Hematopoietic multipotent progenitor cell treated with erythropoietin and hydrocortisone succinate and interleukin-3 and kit ligand, for 4 days (in vitro differentiated cells): ENCODE measurements at regions not wholly inside any gene's neighbourhood (a gene's known extent, or its start where the extent isn't known, plus 50 kb on each side); places are given as distances from the start of the nearest gene placed in this dataset.
"Not testable (repeated sequence)": the region's sequence is repeated elsewhere in the genome, so short reads cannot be mapped to it uniquely, and the experiment has no call there.

ENCODE experiments used
- DNase-seq: peaks from one replicate; pipeline ENCODE4 v3.0.0-alpha.2; 2015

DNA sequence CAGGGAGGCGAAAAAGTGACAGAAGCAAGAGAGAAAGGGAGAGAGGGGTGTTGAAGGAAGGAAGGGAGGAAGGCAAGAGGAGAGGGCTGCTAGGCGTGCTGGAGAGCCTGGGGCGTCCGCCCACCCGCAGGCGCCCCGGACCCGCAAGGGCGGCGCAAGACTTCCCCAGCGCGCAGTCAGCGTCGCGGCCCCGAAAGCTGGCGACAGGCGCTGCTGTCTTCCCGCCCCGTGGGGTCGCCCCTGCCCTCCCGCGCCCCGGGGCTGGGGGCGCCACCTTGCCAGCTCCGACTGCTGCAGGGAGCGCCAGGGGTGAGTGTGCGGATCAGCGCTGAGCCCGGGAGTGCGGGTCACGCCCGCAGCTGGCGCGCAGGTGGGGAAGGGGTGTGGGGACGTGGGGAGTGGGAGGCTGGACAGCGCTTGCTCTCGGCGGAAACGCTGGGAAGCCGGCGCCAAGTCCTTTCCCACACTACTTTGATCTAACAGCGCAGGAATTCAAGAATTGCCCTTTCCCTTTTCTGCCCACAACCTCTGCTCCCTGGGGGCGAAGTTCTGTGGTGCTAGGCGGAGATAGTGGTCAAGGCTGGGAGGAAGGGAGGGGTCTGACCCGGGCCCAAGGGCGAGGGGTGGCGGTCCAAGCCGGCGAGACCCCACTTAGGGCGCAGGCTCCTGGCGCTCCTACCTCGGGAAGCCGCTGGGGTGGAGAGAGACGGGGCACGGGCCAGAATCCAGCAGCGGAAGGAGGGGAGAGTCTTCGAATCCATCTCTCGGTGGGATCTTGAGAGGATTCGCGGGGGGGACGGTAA lies 266.1 kb downstream of the CGGBP1 start, which contains the start of gene HTR1F:
Gene HTR1F, plus strand, starts transcription at position 173 of the 803 bp plus-strand sequence.
- peak; percentile 89 for DNase-seq

DNA sequence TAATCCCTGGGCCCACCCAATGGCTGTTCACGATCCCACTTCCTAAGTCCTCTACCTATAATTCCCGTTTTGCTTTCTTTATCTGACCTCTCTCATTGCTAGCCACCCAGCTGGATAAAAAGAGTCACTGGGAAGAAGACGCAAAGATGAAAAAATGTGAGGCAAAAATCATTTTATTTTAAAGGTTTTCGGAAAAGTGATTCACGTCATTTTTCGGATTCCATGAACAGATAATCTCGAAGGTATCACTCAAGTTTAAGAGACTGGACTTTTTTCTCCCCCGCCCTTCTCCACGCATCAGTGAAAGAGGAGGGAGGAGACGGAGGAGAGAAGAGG lies 266.6 kb downstream of the CGGBP1 start:
- no peak for DNase-seq

DNA sequence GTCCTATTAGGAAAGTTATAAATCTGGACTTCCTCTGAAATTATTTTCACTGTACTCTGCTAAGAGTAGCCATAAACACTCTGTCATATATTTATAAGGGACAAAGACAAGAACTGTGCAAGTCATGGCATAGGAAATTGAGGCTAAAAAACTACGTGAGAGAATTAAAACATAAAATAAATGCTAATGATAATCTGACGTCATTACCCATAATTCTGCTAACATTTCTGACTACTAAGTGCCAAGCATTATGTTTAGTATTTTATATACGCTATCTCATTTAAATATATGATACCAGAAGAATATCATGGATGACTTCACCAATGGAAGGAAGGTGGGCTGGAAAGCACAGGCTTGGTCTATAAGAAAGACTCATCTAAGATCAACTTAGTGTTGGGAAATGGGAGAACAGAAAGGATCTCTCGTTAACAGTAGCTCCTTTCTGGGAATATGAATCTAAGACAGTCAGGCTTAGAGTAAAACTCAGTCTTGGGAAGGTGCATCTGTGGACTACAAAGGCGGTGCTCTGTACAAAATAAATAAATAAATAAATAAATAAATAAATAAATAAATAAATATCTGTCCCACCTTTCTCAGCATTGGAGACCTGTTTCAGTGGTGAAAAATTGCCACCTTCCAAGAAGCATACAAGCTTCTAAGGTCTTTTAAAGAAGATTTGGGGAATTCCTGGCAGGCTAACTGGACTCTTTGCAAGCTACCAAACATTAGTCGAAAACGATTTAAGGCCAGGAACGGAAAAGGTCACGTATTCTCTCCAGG lies 267.4 kb downstream of the CGGBP1 start:
- no peak for DNase-seq

DNA sequence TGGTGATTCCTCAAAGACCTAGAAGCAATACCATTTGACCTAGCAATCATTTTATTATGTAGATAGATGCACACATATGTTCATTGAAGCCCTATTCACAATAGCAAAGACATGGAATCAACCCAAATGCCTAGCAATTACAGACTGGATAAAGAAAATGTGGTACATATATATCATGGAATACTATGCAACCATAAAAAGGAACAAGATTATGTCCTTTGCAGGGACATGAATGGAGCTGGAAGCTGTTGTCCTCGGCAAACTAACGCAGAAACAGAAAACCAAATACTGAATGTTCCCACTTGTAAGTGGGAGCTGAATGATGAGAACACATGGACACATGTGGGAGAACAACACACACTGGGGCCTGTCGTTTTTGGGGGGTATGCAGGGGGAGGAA lies 269.8 kb downstream of the CGGBP1 start:
- DNase-seq: not testable (repeated sequence)

DNA sequence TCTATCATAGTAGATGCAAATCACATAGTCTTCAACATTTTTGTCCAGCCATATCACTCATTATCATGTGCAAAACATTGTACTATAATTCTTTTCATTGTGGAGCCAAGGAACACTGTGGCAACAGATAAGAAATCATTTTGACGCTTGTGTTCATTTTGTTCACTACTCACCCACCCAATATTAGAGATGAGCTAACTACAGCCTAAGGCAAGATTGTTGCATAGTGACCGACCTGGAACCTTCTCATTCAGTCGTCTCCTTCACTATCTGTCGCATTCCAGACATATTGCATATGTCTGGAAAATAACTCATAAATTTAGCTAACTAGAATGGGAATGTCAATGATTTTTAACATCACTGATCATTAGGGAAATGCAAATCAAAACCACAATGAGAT lies 270.3 kb downstream of the CGGBP1 start:
- no peak for DNase-seq

DNA sequence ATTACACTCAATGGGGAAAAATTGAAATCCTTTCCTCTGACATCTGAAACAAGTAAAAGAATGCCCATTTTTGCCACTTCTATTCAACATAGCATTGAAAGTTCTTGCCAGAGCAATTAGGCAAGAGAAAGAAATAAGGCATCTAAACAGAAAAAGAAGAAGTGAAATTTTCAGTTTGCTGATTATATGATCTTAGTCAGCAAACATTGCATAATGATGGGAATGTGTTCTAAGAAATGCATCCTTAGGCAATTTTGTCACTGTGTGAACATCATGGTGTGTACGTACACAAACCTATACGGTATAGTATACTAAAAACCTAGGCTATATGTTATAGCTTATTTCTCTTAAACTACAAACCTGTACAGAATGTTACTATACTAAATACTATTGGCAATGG lies 278.0 kb downstream of the CGGBP1 start:
- DNase-seq: peak; percentile 33

DNA sequence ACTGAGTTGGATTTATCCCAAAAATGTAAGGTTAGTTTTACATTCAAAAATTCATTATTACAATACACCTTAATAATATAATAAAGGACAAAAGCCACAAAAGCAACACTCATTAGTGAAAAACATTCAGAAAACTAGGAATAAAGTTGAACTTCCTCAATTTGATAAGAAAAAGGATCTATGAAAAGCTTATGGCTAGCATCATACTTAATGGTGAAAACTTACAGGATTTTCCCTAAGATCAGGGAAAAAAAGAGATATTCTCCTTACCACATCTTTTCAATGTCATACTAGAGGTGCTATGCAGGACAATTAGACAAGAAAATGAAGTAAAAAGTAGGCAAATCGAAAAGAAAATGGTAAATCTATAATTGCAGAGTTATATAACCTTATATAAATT lies 279.9 kb downstream of the CGGBP1 start:
- no peak for DNase-seq

DNA sequence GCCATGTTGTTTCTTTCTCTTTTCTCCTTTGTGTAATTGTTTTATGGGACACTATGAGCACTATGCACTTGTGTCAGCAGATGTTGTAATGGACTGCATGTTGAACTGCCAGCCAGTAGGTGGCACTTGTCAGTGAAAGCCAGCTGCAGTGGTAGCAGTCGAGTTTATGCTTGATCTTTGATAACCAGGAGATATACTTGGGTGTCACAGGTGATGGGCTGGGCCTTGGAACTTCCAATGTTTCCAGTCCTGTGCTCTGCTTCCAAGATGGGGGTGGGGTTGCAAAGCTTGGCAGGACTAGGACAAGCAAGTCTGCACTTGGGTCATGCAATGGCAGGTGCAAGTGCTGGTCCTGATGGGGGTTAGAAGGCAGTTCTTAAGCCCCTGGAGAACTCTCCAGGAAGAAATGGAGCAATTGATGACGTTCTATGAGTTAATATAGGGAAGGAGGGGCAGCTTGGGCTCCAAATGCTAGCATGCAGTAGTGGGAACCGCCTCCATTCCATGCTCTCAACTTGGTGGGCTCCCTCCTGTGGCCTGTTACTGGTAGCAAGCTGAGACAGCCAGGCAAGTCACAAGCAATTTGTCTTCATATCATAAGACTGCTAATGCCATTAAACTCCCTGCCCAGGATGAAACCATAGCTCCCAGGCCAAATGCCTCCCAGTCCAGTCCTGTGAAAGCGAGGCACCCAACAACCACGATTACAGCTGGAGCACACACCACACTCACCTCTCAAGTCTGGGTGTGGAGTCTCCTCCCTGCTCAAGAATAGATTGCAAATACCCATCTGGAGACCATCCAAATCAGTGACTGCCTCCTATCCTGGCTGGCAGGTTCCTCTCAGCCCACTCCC lies 287.2 kb downstream of the CGGBP1 start:
- peak; percentile 74 for DNase-seq

DNA sequence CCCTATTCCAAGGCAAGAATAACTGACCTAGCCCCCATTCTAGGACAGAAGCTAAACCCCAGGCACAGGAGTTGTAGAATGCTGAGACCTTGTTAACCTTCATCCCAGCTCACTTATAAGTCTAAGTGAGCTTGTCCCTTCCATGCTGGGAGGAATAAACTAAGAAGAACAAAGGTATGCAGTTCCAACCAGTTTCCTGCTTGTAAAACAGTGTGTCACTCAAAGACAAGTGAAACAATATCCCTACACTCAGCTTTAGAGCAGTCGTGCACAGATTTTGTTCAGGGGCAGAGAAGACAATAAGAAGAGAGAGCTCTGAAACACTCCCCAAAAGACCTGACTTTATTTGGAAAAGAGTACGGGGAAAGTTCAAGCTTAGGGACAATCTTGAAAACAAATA lies 292.1 kb downstream of the CGGBP1 start:
- no peak for DNase-seq

DNA sequence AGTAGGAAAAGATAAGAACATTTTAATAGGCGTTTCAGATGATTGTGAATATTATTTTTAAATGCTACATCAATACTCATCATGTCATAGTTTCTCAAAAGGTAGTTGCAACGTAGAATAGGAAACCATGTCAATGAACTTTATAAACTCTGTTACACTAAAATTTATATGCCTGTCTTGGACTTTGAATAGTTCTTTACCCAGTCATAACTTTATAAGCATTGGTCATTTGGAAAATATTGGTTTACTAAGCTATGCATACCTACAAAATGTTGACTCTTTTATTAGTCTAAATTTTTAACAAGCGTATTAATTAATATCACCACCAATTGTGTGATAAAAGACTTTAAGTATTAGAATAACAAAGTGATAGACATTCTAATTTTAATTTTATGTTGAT lies 293.5 kb downstream of the CGGBP1 start:
- no peak for DNase-seq

DNA sequence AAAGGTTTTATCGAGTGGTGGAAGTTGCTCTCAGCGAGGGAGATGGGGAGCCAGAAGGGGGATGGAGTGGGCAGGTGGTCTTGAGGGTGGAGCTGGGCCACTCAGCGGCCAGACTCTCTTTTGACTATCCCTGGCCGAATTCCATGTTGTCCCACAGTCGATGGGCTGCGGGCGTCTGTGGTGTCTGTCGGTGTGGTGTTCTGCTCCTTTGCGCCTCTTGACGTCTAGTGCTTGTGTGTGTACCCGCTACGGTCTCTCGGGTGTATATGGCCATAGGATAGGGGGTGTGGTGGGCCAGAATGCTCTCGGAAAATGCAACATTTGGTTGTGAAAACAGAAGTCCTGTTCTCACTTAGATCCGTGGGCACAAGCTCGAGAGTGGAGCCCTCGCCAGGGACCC lies 297.0 kb downstream of the CGGBP1 start:
- DNase-seq: no peak

DNA sequence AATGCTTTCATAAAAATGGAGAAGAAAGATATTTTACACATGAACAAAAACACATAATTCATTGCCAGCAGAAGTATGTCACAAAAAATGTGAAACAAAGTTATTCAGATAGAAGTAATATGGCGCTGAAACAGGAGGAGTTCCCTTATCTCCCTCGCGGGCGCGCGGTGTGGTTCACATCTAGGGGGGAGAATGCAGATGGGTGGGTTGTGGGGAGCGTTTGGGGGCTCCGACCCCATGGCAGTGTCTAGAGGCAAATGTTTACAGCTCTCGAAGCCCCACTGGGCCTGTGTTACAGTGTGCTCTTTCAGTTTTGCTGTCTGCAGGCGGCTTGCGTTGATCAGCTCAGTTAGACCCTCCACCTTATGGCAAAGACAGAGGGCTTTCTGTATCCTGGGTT lies 297.5 kb downstream of the CGGBP1 start:
- no peak for DNase-seq

DNA sequence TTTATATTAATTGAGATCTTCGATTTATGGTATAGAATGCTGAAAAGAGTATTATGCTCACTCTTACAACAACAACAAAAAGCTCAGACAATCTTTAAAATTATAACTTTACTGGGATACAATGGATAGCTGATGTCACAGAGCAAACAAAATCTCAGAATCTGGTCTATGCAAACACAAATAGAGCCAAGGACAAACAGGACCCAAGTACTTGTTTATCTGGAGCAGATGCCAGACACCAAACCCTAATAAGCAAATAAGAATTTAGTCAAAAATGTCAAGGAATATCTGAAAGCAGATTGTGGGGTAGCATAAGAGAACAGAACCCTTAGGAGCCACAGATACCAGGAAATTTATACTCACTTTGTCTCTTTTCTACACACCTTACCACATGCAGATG lies 302.2 kb downstream of the CGGBP1 start:
- DNase-seq: no peak

DNA sequence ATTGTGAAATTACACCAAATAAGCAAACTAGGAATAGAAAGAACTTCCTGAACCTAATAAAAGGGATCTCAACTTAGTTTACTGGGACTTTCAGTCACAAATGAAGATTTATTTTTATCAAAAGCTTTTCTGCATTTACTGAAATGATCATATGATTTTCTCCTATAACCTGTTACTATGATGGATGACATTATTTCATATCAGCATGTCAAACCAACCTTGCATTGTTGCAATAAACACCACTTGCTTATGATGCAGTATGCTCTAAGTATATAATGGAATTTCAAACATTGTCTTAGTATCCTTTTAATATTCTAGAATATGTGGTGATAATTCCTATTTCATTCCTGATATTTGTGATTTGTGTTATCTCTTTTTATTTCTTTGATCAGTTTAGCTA lies 303.0 kb downstream of the CGGBP1 start:
- DNase-seq: no peak

DNA sequence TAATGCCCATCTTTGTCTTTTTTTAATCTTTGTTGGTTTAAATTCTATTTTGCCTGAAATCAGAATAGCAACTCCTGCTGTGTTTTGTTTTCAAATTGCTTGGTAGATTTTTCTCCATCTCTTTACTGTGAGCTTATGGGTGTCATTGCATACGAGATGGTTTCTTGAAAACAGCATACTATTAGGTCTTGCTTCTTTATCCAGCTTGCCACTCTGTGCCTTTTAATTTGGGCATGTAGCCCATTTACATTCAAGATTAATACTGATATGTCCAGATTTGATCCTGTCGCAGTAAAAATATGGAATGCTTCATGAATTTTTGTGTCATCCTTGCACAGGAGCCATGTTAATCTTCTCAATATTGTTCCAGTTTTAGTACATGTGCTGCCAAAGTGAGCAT lies 316.6 kb downstream of the CGGBP1 start:
- DNase-seq: no peak

DNA sequence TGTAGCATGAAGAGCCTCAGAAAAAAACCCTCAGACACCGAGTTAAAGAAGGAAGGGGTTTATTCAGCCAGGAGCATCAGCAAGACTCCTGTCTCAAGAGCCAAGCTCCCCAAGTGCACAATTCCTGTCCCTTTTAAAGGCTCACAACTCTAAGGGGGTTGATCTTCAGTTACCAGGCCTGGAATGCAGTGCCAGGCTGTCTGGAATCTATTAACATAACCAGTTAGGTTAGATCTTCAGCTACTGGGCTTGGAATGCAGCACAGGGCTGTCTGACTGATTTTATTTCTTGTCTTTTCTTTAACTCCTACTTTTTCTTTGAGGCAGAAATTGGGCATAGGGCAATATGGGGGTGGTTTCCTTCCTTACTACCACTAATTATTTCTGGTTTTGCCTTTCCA lies 317.9 kb downstream of the CGGBP1 start:
- DNase-seq: not testable (repeated sequence)

DNA sequence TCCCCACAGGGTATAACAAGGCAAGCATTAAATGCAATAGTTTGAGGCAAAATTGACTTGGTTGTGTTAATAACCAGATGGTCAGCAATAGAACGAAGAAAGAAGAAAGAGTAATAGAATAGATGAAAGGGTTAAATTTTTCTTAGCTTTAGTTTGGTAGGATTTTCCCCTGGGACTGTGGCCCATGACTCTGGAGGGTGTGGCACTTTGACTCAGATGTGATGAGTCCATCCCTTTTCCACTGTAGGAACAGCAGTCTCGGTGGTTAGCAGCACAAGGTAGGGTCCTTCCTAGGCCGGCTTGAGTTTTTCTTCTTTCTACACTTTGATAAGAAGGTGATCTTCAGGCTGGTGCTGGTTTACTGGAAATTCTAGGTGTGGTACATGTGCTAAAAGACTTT lies 321.0 kb downstream of the CGGBP1 start:
- not testable (repeated sequence) for DNase-seq

DNA sequence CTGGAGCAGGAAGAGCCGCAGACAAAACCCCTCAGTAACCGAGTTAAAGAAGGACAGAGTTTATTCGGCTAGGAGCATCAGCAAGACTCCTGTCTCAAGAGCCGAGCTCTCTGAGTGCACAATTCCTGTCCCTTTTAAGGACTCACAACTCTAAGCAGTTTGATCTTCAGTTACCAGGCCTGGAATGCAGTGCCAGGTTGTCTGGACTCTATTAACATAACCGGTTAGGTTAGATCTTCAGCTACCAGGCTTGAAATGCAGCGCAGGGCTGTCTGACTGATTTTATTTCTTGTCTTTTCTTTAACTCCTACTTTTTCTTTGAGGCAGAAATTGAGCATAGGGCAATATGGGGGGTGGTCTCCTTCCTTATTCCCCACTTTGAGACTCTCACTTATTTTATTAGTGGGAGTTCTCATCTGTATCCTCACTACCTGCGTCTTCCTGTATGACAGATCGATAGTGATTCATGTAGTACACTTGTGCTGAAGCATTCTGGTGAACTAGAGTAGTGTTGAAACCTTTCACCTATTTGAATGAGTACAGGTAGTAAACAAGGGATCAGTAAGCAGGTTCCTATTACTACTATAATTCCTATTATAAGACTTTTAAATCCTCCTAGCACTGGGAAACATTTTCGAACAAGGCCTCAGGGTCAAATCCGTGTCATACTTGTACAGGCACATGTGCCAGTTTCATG lies 325.0 kb downstream of the CGGBP1 start:
- no peak for DNase-seq

DNA sequence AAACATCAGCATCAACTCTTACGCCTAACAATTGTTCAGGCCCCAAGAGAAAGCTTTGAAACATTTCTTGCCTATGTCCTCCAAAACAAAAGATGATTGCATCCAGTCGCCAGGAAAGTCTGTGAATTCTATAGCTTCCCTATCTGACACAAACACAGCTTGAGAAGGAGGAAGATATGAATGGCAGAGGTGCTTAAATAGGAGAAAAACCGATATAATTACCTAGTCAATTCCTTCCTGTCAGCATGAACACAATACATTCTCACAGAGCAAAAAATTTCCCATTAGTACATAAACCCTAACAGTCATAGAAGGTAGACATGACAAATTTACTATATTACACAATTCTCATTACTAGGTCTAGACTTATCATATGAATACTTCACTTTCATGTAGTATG lies 326.5 kb downstream of the CGGBP1 start:
- DNase-seq: no peak

DNA sequence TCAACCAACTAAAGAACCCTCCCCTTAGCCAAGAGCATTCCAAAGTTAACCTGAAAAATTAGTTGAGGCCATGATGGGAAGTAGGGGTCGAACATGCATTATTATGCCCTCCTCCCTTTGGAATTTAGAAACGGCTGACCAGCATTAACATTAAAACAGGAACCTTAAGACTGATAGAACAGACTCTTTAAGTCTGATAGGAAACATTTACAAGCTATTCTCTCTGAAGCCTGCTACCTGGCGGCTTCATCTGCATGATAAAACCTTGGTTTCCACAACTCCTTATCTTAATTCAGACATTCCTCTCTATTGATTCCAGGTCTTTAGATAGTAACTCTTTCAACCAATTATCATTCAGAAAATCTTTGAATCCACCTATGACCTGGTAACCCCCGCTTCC lies 331.0 kb downstream of the CGGBP1 start:
- no peak for DNase-seq

DNA sequence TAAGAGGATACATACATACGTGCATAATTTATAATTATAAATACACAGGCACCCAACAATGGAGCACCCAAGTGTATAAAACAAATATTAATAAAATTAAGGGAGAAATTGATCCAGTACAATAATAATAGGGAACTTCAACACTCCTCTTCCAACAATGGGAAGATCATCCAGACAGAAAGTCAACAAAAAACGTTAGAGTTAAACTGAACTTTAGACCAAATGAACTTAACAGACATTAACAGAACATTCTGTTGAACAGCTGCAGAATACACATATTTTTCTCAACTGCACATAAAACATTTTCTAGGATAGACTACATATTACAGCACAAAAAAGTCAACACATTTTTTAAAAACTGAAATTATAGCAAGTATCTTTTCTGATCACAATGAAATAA lies 339.7 kb downstream of the CGGBP1 start:
- DNase-seq: no peak

DNA sequence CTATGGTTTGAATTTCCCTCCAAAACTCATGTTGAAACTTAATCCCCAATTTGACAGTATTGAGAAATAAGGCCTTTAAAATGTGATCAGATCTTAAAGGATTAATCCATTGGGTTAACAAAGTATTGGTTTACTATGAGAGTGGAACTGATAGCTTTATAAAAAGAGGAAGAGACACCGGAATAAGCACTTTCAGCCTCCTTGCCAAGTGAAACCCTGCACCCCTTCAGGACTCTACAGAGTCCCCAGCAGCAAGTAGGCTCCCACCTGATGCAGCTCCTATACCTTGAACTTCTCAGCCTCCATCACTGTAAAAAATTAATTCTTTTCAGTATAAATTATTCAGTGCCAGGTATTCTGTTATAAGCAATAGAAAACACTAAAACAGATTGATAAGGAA lies 348.3 kb downstream of the CGGBP1 start:
- no peak for DNase-seq

DNA sequence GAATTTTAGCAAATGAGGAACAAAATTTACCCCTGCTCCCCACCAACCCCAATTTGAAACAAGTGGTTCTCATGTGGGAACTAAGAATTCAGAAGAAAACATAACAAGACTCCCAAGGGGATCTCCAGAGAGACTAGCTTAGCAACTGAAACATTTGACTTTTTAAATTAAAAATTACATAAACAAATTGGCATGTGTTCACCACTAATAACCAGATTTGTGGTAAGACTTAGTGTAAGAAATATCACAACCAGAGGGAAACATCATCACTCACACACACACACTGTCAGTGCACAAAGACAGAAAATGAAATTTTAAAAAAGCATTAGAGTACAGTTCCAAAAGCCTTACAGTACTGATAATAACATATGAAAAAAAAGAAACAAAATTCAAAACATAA lies 348.8 kb downstream of the CGGBP1 start:
- DNase-seq: no peak
